AG09319 (cell line): ENCODE measurements at regions not wholly inside any gene's neighbourhood (a gene's known extent, or its start where the extent isn't known, plus 50 kb on each side); places are given as distances from the start of the nearest gene placed in this dataset.
A peak's percentile ranks its signal among the peaks of the same experiment; 100 is the strongest.

Experiments used
- DNase-seq: peaks from one replicate; pipeline ENCODE4 v3.0.0-alpha.2; 2010; ENCODE audit warnings: low read depth; ENCODE audit errors: extremely low read depth
- TF ChIP-seq, protein P1 (sequence below): IDR thresholded peaks from 2 replicates; pipeline ENCODE4 v1.5.1; 2011; ENCODE audit warnings: low read depth, mild to moderate bottlenecking, inconsistent platforms, low read length, moderate library complexity

DNA sequence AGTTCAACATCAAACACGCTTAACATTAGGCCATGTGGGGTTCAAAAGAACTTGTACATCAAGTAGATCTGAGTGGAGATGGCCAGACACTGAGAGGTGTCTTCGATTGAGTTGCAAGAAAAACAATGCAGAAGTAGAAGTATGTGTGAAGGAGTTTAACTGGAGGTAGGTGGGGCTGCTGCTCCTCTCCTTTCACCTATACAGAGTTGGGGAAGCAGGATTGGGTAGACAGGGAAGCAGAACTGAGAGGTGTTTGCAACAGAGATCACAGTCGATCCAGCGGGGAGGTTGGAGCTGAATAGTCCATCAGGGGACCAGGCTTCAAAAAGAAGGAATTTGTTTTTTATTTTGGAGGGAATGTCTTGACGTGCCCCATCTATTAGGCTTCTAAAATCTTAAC, 61.7 kb upstream of the SLC27A6 start:
- DNase-seq = no peak
- TF ChIP-seq, protein P1, sequence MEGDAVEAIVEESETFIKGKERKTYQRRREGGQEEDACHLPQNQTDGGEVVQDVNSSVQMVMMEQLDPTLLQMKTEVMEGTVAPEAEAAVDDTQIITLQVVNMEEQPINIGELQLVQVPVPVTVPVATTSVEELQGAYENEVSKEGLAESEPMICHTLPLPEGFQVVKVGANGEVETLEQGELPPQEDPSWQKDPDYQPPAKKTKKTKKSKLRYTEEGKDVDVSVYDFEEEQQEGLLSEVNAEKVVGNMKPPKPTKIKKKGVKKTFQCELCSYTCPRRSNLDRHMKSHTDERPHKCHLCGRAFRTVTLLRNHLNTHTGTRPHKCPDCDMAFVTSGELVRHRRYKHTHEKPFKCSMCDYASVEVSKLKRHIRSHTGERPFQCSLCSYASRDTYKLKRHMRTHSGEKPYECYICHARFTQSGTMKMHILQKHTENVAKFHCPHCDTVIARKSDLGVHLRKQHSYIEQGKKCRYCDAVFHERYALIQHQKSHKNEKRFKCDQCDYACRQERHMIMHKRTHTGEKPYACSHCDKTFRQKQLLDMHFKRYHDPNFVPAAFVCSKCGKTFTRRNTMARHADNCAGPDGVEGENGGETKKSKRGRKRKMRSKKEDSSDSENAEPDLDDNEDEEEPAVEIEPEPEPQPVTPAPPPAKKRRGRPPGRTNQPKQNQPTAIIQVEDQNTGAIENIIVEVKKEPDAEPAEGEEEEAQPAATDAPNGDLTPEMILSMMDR = no peak

GRCh38 chr5:128904805-128905567, 60.3 kb upstream of the SLC27A6 start:
- no peak for DNase-seq
- TF ChIP-seq, protein P1 = no peak

GRCh38 chr5:128905568-128906110, 59.6 kb upstream of the SLC27A6 start:
- TF ChIP-seq, protein P1 = peak; percentile 70
- DNase-seq = peak; percentile 29

GRCh38 chr5:128913551-128913950, 51.7 kb upstream of the SLC27A6 start:
- DNase-seq = no peak
- TF ChIP-seq, protein P1 = no peak
